ENCODE measurements at regions not wholly inside any gene's neighbourhood (a gene's known extent, or its start where the extent isn't known, plus 50 kb on each side); places are given as distances from the start of the nearest gene placed in this dataset.

- no peak for TF ChIP-seq ATF2 (IDR thresholded peaks at IDR 0.05; ENCODE audit: low read length)
- no peak for TF ChIP-seq YY1 (IDR thresholded peaks at IDR 0.05; ENCODE audit: low read depth, low read length)
- no peak for TF ChIP-seq ZNF274 (IDR thresholded peaks at IDR 0.05; ENCODE audit: borderline replicate concordance, extremely low read depth, low read length)
- no peak for TF ChIP-seq TBP (IDR thresholded peaks at IDR 0.05; ENCODE audit: low read depth, low read length)
- no peak for TF ChIP-seq FOSL1 (IDR thresholded peaks at IDR 0.05; ENCODE audit: insufficient read depth, low read depth, low read length)
- TF ChIP-seq BRCA1 (IDR thresholded peaks at IDR 0.05; ENCODE audit: low read depth, low read length), result no peak
- TF ChIP-seq CHD7 (IDR thresholded peaks at IDR 0.05; ENCODE audit: insufficient replicate concordance, low read length), result no peak
- TF ChIP-seq JUND (IDR thresholded peaks at IDR 0.05; ENCODE audit: low read length), result no peak
These were observed 285.8 kb upstream of the COBL start (continued) for GRCh38 chr7:51602376-51602775.

Data from H1 (cell line).